HG02970 (cell line): ENCODE measurements at regions not wholly inside any gene's neighbourhood (a gene's known extent, or its start where the extent isn't known, plus 50 kb on each side); places are given as distances from the start of the nearest gene placed in this dataset.
A peak's percentile ranks its signal among the peaks of the same experiment; 100 is the strongest.

Experiments used
- ATAC-seq: cut with Tn5 transposase; IDR thresholded peaks from one replicate; pipeline ENCODE4 v1.9.1; 2021; ENCODE audit warnings: mild to moderate bottlenecking, moderate library complexity, moderate number of reproducible peaks; ENCODE audit not compliant: unreplicated experiment, low FRiP score

GRCh38 chr13:105153611-105154010 lies 1381.9 kb downstream of the EFNB2 start:
- no peak for ATAC-seq

DNA sequence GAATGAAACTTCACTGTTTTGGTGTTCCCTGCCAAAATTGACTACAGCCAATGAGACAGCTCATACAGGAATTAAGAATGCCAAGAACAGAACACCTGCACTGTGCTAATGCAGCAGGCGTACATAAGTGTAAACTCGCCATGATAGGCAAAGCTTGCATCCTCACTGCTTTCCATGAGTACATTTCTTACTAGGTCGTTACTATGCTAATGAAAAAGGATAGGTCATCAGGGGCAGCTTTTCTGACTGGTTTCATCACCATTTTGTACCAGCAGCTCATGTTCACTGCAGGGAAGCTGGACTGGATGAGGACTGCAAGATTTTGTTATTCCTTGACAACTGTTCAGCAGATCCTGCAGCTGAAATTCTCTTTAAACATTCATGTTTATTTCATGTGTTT lies 1383.8 kb downstream of the EFNB2 start:
- ATAC-seq: no peak

DNA sequence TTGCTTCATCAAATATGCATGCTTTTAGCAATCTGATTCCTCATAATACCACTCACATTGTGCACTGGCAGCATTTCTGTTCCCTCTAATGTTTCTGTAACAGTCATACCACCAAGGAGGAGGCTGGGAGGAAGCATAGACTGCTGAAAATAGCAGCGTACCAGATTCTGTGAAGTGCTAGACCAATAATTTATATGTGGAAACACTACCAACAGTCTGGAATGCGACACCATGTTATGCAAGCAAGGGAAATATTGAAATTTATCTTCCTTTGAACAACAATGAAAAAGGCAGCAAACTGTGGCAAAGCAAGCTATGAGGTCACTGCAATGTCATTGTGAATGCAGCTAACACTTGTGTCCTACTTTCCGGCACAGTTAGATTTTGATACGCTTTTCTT lies 1388.0 kb downstream of the EFNB2 start:
- ATAC-seq: no peak

DNA sequence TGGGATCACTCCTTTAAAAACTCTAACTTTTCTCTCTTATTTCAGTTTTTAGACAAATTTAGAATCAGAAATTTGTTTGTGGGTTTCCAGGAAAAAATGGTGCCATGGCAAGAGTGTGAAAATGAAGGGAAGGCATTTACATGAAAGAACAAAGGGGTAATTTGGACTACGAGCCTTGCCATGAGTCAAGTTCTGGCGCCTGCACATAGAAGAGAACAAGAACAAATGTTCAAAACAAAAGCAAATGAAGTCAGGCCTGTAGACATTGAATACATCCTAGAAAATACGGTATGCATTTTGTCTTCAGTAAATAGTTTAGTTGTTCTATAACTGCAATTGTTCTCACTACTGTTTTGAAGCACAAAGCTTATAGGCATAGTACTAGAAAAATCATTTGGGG lies 1390.5 kb downstream of the EFNB2 start:
- no peak for ATAC-seq

DNA sequence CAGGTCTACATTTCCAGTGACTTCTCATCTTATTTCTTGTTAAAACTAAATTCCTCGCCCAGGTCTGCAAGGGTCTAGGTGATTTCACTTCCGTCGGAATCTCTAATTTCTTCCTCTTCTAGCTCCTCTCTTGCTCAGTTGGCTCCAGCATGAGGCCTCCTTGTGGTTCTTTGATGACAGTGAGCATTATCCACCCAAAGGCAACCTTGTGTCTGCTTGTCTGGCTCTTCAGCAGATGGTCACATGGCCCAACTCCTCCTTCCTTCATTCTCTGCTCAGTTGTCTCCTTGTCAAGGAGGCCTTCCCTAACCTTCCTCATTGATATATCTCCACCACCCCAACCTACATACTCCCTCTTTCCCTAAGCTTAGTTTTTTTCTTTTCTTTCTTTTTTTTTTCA lies 1391.4 kb downstream of the EFNB2 start:
- no peak for ATAC-seq

- ATAC-seq: no peak
Observed at GRCh38 chr13:105142556-105142955, 1392.9 kb downstream of the EFNB2 start.

- peak; percentile 96 for ATAC-seq
Observed at GRCh38 chr13:105139380-105140285, 1395.8 kb downstream of the EFNB2 start.

DNA sequence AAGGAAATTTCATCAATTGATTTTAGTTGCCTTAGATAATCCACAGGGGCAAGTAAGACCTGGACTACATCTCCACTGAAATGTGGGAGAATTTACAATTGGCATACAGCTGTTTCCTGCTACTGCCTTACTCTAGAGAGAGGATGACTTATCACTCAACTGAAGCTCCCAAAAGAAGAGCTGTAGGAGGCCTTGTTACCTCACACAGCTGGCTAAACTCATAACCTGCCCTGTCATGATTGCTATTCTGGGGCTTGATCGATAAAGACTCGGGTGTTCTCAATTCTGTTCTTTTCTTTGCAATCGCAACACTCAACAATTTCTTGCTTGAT lies 1396.4 kb downstream of the EFNB2 start:
- ATAC-seq: no peak

DNA sequence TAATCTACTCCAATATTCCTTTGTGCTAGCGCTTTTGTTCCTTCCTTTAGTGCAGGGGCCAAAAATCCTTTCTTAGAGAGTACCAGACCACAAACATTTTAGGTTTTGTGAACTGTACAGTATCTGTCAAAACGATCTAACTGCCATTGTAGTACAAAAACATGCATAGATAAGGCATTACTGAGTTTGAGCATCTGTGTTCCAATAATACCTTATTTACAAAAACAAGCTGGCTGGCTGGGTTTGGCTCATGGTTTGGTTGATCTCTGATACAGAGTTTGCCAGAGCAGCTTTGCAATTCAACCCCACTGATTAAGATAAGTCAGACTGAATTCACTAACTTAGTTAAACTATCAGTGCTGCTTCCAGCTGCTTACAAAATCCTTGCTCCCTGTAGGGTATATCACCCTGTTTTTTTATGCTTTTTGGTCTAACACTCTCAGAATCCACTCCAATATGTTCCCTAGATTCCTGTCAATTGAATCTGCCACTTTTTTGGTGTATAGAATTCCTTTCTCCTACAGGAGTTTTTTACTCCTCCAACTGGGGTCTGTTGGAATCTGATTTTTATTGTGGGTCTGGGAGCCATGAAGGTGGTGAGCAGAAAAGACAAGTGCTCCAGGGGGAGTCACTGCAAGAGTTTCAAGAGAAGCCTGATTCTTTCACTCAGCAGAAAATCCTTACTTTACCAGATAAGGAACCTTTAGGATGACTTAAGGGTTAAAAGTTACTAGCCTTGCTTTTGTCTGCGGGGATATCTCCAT lies 1399.4 kb downstream of the EFNB2 start:
- no peak for ATAC-seq

DNA sequence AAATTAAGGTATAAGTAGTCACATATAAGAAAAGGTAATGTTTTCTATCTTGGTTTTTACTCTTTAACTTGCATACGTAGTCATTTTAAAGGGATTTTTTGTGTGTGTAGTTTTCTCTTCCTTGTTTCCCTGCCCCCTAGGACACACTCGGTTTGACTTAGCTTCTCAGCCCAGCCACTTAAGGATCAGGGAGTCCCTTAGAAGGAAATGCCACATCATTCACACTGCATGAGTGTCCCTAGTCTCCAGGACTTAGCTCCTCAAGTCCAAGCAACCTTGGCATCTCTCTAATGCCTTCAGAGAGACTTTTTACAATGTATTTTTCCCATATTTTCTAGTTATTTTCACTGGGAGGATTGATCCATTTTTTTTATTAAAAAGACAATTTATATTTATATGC lies 1407.7 kb downstream of the EFNB2 start:
- no peak for ATAC-seq

DNA sequence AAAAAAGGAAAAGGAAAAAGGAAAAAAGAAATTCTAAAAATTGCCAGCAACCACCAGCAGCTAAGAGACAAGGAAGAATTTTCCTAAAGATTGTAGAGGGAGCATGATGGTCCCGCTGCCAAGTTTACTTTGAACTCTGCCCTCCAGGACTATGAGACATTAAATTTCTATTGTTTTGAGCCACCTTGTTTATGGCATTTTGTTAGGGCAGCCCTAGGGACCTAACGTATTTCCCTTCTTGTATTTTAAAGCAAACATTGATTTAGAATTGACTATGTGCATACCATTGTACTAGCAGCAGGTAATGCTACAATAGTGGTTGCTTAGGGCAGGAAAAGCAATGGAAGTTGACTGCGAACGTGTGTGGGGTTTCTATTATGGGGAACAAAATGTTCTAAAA lies 1414.2 kb downstream of the EFNB2 start:
- ATAC-seq: no peak

GRCh38 chr13:105118426-105118985 lies 1417.0 kb downstream of the EFNB2 start:
- ATAC-seq: no peak

DNA sequence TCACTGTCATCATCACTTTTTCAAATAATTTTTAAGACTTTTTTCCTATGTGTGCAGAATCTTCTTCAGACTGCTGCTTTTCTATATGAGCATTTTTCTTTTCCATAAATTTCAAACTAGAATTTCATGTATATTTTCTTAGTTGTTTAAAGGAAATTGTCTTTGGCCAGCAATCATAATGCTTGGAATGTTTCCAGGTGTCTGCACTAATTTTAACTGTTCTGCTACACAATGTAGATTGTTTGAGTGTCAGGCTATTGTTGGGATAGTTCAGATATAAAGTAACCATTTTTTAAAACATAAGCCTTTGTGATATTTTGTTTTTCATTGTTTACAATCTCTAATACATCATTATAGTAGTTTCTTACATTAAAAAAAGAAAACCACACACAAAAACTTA lies 1418.5 kb downstream of the EFNB2 start:
- ATAC-seq: no peak

DNA sequence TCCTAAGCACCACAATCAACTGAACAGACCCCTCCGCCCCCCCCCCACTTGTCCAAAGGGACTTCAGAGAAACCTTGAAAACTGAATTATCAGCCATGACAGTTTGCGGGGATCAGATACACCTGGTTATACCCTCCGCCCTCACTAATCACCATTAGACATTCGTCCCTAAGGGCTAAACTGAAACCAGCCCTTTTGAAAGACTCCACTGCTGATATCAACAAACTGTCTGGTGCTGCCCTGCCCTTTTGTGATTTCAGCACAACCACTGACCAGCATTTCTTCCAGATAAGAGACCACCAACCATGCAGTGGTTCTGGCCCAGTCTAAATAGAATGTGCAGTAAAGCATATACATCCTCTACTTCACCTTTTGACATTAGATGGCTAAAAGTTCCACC lies 1422.9 kb downstream of the EFNB2 start:
- no peak for ATAC-seq

- ATAC-seq: no peak
Observed at GRCh38 chr13:105107781-105108180, 1427.7 kb downstream of the EFNB2 start.

DNA sequence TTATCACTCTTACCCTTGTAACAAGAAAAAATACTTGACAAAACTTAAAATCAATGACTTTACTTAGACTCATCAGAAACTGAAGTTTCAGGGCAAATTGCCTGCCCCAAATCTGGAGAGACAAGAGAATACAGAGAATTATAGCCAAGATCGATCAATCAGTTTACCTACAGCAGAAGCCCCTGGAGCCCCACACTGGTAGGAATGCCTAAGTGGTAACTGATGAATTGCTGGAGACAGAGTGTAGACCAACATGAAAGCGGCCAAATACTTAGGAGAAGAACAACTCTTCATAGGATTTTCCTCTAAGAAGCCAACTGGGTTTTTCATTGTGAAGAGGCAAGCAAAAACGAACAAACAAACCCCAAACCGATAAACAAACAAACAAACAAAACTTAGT lies 1430.0 kb downstream of the EFNB2 start:
- no peak for ATAC-seq

- ATAC-seq: no peak
Observed at GRCh38 chr13:105097521-105097920, 1437.9 kb downstream of the EFNB2 start.

DNA sequence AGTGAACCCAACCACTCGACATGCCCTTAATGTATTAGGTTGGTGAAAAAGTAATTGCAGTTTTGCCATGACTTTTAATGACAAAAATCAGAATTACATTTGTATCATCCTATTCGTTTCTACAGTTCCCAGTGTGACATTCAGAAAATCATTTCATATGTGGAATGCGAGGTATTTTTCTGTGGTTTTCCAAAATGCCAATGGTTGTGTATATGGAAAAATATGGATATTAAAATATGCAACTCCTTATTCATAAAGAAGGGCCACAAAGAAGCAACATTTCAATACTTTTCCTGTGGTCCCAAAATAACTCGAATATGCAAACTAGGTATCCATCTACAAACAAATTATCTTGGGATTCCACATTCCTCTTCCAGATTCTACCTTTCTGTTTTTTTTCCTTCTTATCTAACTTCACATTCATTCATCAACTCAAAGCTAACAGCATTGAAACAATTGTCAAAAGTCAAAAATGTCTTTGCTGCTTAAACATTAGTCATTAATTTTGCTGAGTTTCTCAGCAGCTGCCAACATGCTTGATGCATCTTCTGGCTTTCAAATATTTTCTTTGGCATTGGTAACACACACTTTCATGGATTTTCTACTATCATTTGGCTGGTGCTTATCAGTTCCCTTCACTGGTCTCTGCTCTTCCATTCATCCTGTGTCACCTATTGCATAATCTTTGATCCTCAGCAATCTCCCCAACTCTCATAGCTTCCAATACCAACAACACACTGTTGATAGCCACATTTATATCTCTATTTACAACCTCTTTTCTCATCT lies 1445.4 kb downstream of the EFNB2 start:
- no peak for ATAC-seq

- no peak for ATAC-seq
Observed at GRCh38 chr13:105087945-105088344, 1447.5 kb downstream of the EFNB2 start.

- no peak for ATAC-seq
Observed at GRCh38 chr13:105084931-105085330, 1450.5 kb downstream of the EFNB2 start.

- ATAC-seq: no peak
Observed at GRCh38 chr13:105083992-105084391, 1451.5 kb downstream of the EFNB2 start.
